CD14-positive monocyte (primary cell): ENCODE measurements at regions not wholly inside any gene's neighbourhood (a gene's known extent, or its start where the extent isn't known, plus 50 kb on each side); places are given as distances from the start of the nearest gene placed in this dataset.

Experiments used
- DNase-seq, 3 donors: peaks; one replicate each; pipeline ENCODE4 v3.0.0-alpha.2; 2011 to 2022
- H2AFZ ChIP-seq: 2 replicates; pipeline ENCODE4 v1.6.0; 2012; ENCODE audit warnings: mild to moderate bottlenecking, low read depth, low read length, inconsistent platforms; ENCODE audit not compliant: insufficient read depth, poor library complexity, severe bottlenecking
- H3K27ac ChIP-seq, 2 donors: 1 replicate in 1 of 2; 2 replicates in 1 of 2; pipeline ENCODE4 v1.5.1; 2012 to 2013; ENCODE audit warnings: low read length in 2 of 2, control low read depth in 1 of 2, inconsistent platforms in 1 of 2, low read depth in 1 of 2, mild to moderate bottlenecking in 1 of 2
- H3K27me3 ChIP-seq, 2 donors: one replicate each; pipeline versions ENCODE4 v1.6.0 to v1.6.1; 2011 to 2013; ENCODE audit warnings: low read length in 2 of 2; ENCODE audit not compliant: control insufficient read depth in 2 of 2, insufficient read depth in 2 of 2
- H3K36me3 ChIP-seq, 2 donors: replicated peaks in 1 of 2; 1 replicate in 1 of 2; 2 replicates in 1 of 2; pipeline versions ENCODE4 v1.5.1 to v1.6.1; 2012 to 2013; ENCODE audit warnings: low read length in 2 of 2, control low read depth in 1 of 2, inconsistent platforms in 1 of 2, mild to moderate bottlenecking in 1 of 2; ENCODE audit not compliant: insufficient read depth in 2 of 2, control insufficient read depth in 1 of 2
- H3K4me1 ChIP-seq, 2 donors: 1 replicate in 1 of 2; 2 replicates in 1 of 2; pipeline versions ENCODE4 v1.5.1 to v1.6.1; 2012 to 2013; ENCODE audit warnings: low read length in 2 of 2, control low read depth in 1 of 2, inconsistent platforms in 1 of 2, mild to moderate bottlenecking in 1 of 2, moderate library complexity in 1 of 2; ENCODE audit not compliant: insufficient read depth in 2 of 2, control insufficient read depth in 1 of 2
- H3K4me2 ChIP-seq: replicated peaks from 2 replicates; pipeline ENCODE3; 2012; ENCODE audit warnings: low read length, moderate library complexity, mild to moderate bottlenecking; ENCODE audit not compliant: poor library complexity, severe bottlenecking; ENCODE audit errors: extremely low read depth
- H3K4me3 ChIP-seq, 3 experiments: fragments of 200-600 bp in 1 of 3; sonication (generic) in 1 of 3; replicated peaks in 1 of 3; 1 replicate in 2 of 3; 2 replicates in 1 of 3; pipeline ENCODE4 v1.5.1; 2011 to 2013; ENCODE audit warnings: low read length in 3 of 3, mild to moderate bottlenecking in 3 of 3, control low read depth in 2 of 3, low read depth in 2 of 3, inconsistent platforms in 1 of 3, moderate library complexity in 1 of 3
- H3K79me2 ChIP-seq: 2 replicates; pipeline ENCODE4 v1.6.0; 2012; ENCODE audit warnings: mild to moderate bottlenecking, control low read depth, inconsistent platforms, low read length, moderate library complexity; ENCODE audit not compliant: insufficient read depth
- H3K9ac ChIP-seq: 2 replicates; pipeline ENCODE4 v1.6.0; 2017; ENCODE audit warnings: low read length, mild to moderate bottlenecking; ENCODE audit not compliant: insufficient read depth, poor library complexity, severe bottlenecking
- H3K9me3 ChIP-seq, 2 donors: replicated peaks in 1 of 2; 1 replicate in 1 of 2; 2 replicates in 1 of 2; pipeline versions ENCODE4 v1.5.1 to v1.6.1; 2012 to 2013; ENCODE audit warnings: low read length in 2 of 2, control low read depth in 1 of 2; ENCODE audit not compliant: control insufficient read depth in 1 of 2, insufficient read depth in 1 of 2
- H4K20me1 ChIP-seq: 2 replicates; pipeline ENCODE4 v1.6.0; 2012; ENCODE audit warnings: mild to moderate bottlenecking, low read length, control low read depth, moderate library complexity; ENCODE audit not compliant: insufficient read depth
- H3K27ac Mint-ChIP-seq, 7 donors: one replicate each; pipeline ENCODE4 v1.8.0; 2020; ENCODE audit warnings: mild to moderate bottlenecking in 7 of 7, mixed read lengths in 7 of 7, moderate library complexity in 6 of 7, inconsistent platforms in 2 of 7
- H3K27me3 Mint-ChIP-seq, 3 donors: one replicate each; pipeline ENCODE4 v1.8.0; 2021 to 2022; ENCODE audit warnings: low read depth in 3 of 3, mild to moderate bottlenecking in 3 of 3, mixed read lengths in 3 of 3, moderate library complexity in 3 of 3, inconsistent platforms in 1 of 3
- H3K36me3 Mint-ChIP-seq, 2 donors: one replicate each; pipeline ENCODE4 v1.8.0; 2020; ENCODE audit warnings: mixed read lengths in 2 of 2, inconsistent platforms in 1 of 2, mild to moderate bottlenecking in 1 of 2
- H3K4me1 Mint-ChIP-seq: one replicate; pipeline ENCODE4 v1.8.0; 2020; ENCODE audit warnings: mild to moderate bottlenecking, mixed read lengths
- H3K4me3 Mint-ChIP-seq, 2 donors: one replicate each; pipeline ENCODE4 v1.8.0; 2020; ENCODE audit warnings: mild to moderate bottlenecking in 2 of 2, mixed read lengths in 2 of 2, moderate library complexity in 1 of 2
- H3K9me3 Mint-ChIP-seq, 7 donors: one replicate each; pipeline ENCODE4 v1.8.0; 2020 to 2022; ENCODE audit warnings: mixed read lengths in 7 of 7, mild to moderate bottlenecking in 6 of 7, moderate library complexity in 6 of 7, inconsistent platforms in 2 of 7
- WGBS: methylation state at CpG from one replicate; pipeline ENCODE4 v1.1.5; 2013; ENCODE audit warnings: missing lambda C conversion rate; ENCODE audit not compliant: insufficient coverage; 5-methylcytosine and 5-hydroxymethylcytosine counted together
- intact Hi-C, 2 donors: fragments of 100-400 bp; cut with micrococcal nuclease; formaldehyde crosslinking; loops; one replicate each; pipeline versions ENCODE4 v1.15.0 to v1.15.1; 2023
- TF ChIP-seq, protein P1 (sequence below): fragments of 200-600 bp; IDR thresholded peaks from one replicate; pipeline ENCODE4 v1.8.0; 2022; ENCODE audit warnings: antibody characterized with exemption, mild to moderate bottlenecking

- WGBS: 14% methylated on average over 3 of the region's 8 CpGs
- Histone ChIP-seq H3K4me3 (no peak overlapping the region), H3K4me2 (no peak overlapping the region), H3K27me3 (no peaks in the 10 kb centered on the region), H4K20me1 (no peaks in the 10 kb centered on the region), H3K36me3 (no peaks in the 10 kb centered on the region), H3K4me1 (no peaks in the 10 kb centered on the region), H3K9me3 (peaks cover 0 to 3% of the 10 kb centered on the region in 2 donors), H3K79me2 (no peaks in the 10 kb centered on the region), H3K9ac (no peak overlapping the region), H2AFZ (no peak overlapping the region), H3K27ac (no peak overlapping the region)
- no peak for DNase-seq
- Mint-ChIP-seq H3K4me1 (no peaks in the 10 kb centered on the region), H3K27ac (no peak overlapping the region), H3K4me3 (no peak overlapping the region), H3K36me3 (no peaks in the 10 kb centered on the region), H3K27me3 (peaks cover 0 to 9% (median 7%) of the 10 kb centered on the region in 3 donors), H3K9me3 (peaks cover 0 to 3% (median 2%) of the 10 kb centered on the region in 7 donors)
- intact Hi-C loops: no loop called here
- TF ChIP-seq, protein P1, sequence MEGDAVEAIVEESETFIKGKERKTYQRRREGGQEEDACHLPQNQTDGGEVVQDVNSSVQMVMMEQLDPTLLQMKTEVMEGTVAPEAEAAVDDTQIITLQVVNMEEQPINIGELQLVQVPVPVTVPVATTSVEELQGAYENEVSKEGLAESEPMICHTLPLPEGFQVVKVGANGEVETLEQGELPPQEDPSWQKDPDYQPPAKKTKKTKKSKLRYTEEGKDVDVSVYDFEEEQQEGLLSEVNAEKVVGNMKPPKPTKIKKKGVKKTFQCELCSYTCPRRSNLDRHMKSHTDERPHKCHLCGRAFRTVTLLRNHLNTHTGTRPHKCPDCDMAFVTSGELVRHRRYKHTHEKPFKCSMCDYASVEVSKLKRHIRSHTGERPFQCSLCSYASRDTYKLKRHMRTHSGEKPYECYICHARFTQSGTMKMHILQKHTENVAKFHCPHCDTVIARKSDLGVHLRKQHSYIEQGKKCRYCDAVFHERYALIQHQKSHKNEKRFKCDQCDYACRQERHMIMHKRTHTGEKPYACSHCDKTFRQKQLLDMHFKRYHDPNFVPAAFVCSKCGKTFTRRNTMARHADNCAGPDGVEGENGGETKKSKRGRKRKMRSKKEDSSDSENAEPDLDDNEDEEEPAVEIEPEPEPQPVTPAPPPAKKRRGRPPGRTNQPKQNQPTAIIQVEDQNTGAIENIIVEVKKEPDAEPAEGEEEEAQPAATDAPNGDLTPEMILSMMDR: no peak
Measured at GRCh38 chr15:31905054-31905453, 125.3 kb upstream of the CHRNA7 start.

DNA sequence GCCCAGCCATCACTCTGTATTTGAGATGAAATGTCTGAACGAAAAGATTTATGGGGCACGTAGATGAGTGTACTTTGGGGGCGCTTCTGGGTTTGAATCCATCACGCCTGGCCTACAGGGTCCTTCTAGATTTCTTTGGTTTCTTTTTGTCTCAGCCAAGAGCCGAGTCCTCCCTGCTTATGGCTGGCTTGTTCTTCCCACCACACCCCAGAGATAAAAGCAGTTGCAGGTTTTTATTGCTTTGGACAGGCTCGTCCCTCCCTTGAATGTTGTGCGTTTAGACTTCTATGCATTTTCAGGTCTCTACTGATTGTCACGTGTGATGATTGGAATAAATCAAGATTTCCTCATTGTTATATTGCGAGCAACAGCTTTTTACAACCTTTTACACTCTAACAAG, 104.8 kb upstream of the CHRNA7 start:
- intact Hi-C loops: no loop called here
- no peak overlapping the region for H3K27ac Mint-ChIP-seq
- H4K20me1 ChIP-seq: no peaks in the 10 kb centered on the region
- no peaks in the 10 kb centered on the region for H3K36me3 Mint-ChIP-seq
- H3K27me3 ChIP-seq: no peaks in the 10 kb centered on the region
- H3K9ac ChIP-seq: no peak overlapping the region
- no peak overlapping the region for H3K27ac ChIP-seq
- TF ChIP-seq, protein P1: no peak
- no peak overlapping the region for H3K4me2 ChIP-seq
- no peak overlapping the region for H2AFZ ChIP-seq
- H3K4me3 ChIP-seq: no peak overlapping the region
- H3K9me3 Mint-ChIP-seq: peaks cover 0 to 24% (median 9%) of the 10 kb centered on the region in 7 donors
- no peak for DNase-seq
- peaks cover 3 to 7% of the 10 kb centered on the region in 2 donors for H3K9me3 ChIP-seq
- WGBS: 100% methylated on average over 1 of the region's 9 CpGs
- H3K4me1 Mint-ChIP-seq: no peaks in the 10 kb centered on the region
- no peaks in the 10 kb centered on the region for H3K36me3 ChIP-seq
- H3K4me1 ChIP-seq: no peaks in the 10 kb centered on the region
- H3K27me3 Mint-ChIP-seq: peaks cover 0 to 4% (median 0%) of the 10 kb centered on the region in 3 donors
- H3K79me2 ChIP-seq: no peaks in the 10 kb centered on the region
- no peak overlapping the region for H3K4me3 Mint-ChIP-seq
